Testis (tissue), 2 donors: ENCODE measurements at regions not wholly inside any gene's neighbourhood (a gene's known extent, or its start where the extent isn't known, plus 50 kb on each side); places are given as distances from the start of the nearest gene placed in this dataset.

Experiments used
- POLR2A ChIP-seq: fragments of 450-650 bp; IDR thresholded peaks from one replicate; pipeline ENCODE4 v1.6.1; 2017; ENCODE audit warnings: antibody characterized with exemption, mild to moderate bottlenecking, moderate library complexity
- TF ChIP-seq, protein P1 (sequence below), 3 experiments: fragments of 450-650 bp in 2 of 3; fragments of 200-600 bp in 1 of 3; sonication (generic) in 1 of 3; IDR thresholded peaks; one replicate each; pipeline ENCODE4 v1.5.1; 2016 to 2019; ENCODE audit warnings: antibody characterized with exemption in 3 of 3, mild to moderate bottlenecking in 2 of 3, moderate library complexity in 1 of 3

DNA sequence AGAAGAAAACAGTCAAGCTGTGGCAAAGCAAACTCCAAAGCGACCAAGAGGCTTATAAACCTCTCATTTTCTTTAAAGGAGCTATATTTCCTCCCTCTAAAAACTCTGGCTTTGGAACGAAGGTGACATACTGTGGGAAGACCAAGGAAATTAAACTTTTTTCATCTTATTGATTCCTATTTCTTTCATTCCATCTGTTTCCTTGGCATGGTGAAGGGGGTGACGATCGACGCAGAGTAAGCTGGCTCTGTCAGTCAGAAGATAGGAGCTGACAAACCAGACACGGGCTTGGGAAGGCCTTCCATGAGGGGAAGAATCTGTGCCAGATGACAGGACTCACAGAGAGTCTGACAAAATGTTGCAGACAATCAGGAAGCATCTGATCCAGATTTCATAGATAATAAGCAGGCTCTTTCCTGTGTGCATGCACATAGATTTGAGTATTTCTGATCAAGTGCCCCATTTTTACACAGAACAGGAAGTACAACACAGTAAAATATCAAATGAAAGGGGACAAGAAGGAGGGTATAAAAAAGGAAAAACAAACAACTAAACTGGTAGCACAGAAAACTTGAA, 261.7 kb downstream of the SATB2 start:
- TF ChIP-seq POLR2A = no peak
- TF ChIP-seq, protein P1, sequence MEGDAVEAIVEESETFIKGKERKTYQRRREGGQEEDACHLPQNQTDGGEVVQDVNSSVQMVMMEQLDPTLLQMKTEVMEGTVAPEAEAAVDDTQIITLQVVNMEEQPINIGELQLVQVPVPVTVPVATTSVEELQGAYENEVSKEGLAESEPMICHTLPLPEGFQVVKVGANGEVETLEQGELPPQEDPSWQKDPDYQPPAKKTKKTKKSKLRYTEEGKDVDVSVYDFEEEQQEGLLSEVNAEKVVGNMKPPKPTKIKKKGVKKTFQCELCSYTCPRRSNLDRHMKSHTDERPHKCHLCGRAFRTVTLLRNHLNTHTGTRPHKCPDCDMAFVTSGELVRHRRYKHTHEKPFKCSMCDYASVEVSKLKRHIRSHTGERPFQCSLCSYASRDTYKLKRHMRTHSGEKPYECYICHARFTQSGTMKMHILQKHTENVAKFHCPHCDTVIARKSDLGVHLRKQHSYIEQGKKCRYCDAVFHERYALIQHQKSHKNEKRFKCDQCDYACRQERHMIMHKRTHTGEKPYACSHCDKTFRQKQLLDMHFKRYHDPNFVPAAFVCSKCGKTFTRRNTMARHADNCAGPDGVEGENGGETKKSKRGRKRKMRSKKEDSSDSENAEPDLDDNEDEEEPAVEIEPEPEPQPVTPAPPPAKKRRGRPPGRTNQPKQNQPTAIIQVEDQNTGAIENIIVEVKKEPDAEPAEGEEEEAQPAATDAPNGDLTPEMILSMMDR (IDR thresholded peaks at IDR 0.05) = no peak
